ENCODE measurements at regions not wholly inside any gene's neighbourhood (a gene's known extent, or its start where the extent isn't known, plus 50 kb on each side); places are given as distances from the start of the nearest gene placed in this dataset.
"Not testable (repeated sequence)": the region's sequence is repeated elsewhere in the genome, so short reads cannot be mapped to it uniquely, and the experiment has no call there.

GRCh38 chr3:198147993-198148392 is 188.0 kb downstream of the LMLN start:
- DNase-seq (ENCODE audit: low read depth) = not testable (repeated sequence)

GRCh38 chr3:198149904-198150303 is 189.9 kb downstream of the LMLN start:
- not testable (repeated sequence) for DNase-seq (ENCODE audit: low read depth)

- not testable (repeated sequence) for DNase-seq (ENCODE audit: low read depth)
These were observed 191.8 kb downstream of the LMLN start for GRCh38 chr3:198151867-198152266.

GRCh38 chr3:198155771-198156170 is 195.8 kb downstream of the LMLN start:
- DNase-seq (ENCODE audit: low read depth) = not testable (repeated sequence)

- not testable (repeated sequence) for DNase-seq (ENCODE audit: low read depth)
These were observed 197.3 kb downstream of the LMLN start for GRCh38 chr3:198157231-198157868.

GRCh38 chr3:198158007-198158406 is 198.0 kb downstream of the LMLN start:
- not testable (repeated sequence) for DNase-seq (ENCODE audit: low read depth)

- DNase-seq (ENCODE audit: low read depth) = not testable (repeated sequence)
These were observed 207.5 kb downstream of the LMLN start for GRCh38 chr3:198167339-198168039.

GRCh38 chr3:198170781-198171180 is 210.8 kb downstream of the LMLN start:
- not testable (repeated sequence) for DNase-seq (ENCODE audit: low read depth)

GRCh38 chr3:198173080-198173479 is 213.1 kb downstream of the LMLN start:
- DNase-seq (ENCODE audit: low read depth) = not testable (repeated sequence)

GRCh38 chr3:198173929-198174574 is 214.0 kb downstream of the LMLN start:
- DNase-seq (ENCODE audit: low read depth) = not testable (repeated sequence)
